HEK293T (cell line): ENCODE measurements at regions not wholly inside any gene's neighbourhood (a gene's known extent, or its start where the extent isn't known, plus 50 kb on each side); places are given as distances from the start of the nearest gene placed in this dataset.

Source experiments
- CTCF ChIA-PET: fragments of 350-600 bp; formaldehyde crosslinking; extraction: SDS; loops from one replicate; lab custom pipeline; 2021; ENCODE audit warnings: antibody characterized with exemption, inconsistent platforms; lab: Yijun Ruan, JAX
- POLR2A ChIA-PET: fragments of 350-600 bp; formaldehyde crosslinking; extraction: SDS; loops from one replicate; lab custom pipeline; 2020; ENCODE audit warnings: antibody characterized with exemption, inconsistent platforms; lab: Yijun Ruan, JAX
- DNase-seq: peaks from one replicate; pipeline ENCODE4 v3.0.0; 2012; ENCODE audit warnings: mixed read lengths; ENCODE audit errors: extremely low spot score
- ARNT ChIP-seq: fragments of 450-650 bp; IDR thresholded peaks from 2 replicates; pipeline ENCODE4 v1.6.1; 2017; ENCODE audit warnings: mild to moderate bottlenecking
- BHLHE40 ChIP-seq: fragments of 450-650 bp; IDR thresholded peaks from 2 replicates; pipeline ENCODE4 v1.6.1; 2016; ENCODE audit warnings: mild to moderate bottlenecking, moderate library complexity, borderline replicate concordance
- CTBP1 ChIP-seq: fragments of 450-650 bp; IDR thresholded peaks from 2 replicates; pipeline ENCODE4 v1.6.1; 2016; ENCODE audit warnings: borderline replicate concordance
- ELF4 ChIP-seq: fragments of 450-650 bp; IDR thresholded peaks from 2 replicates; pipeline ENCODE4 v1.6.1; 2017; ENCODE audit warnings: antibody characterized with exemption
- FOXA1 ChIP-seq: fragments of 450-650 bp; IDR thresholded peaks from 2 replicates; pipeline ENCODE4 v1.6.1; 2016; ENCODE audit warnings: mild to moderate bottlenecking
- FOXK2 ChIP-seq: fragments of 450-650 bp; IDR thresholded peaks from 2 replicates; pipeline ENCODE4 v1.6.1; 2016; ENCODE audit warnings: mild to moderate bottlenecking
- FOXM1 ChIP-seq: fragments of 450-650 bp; IDR thresholded peaks from 2 replicates; pipeline ENCODE4 v1.6.1; 2017; ENCODE audit warnings: mild to moderate bottlenecking, borderline replicate concordance
- HDGF ChIP-seq: fragments of 450-650 bp; IDR thresholded peaks from 2 replicates; pipeline ENCODE4 v1.6.1; 2017; ENCODE audit warnings: antibody characterized with exemption, borderline replicate concordance
- L3MBTL2 ChIP-seq: fragments of 450-650 bp; conservative IDR thresholded peaks from 2 replicates; pipeline ENCODE4 v1.6.1; 2016; ENCODE audit warnings: mild to moderate bottlenecking
- LEF1 ChIP-seq: fragments of 450-650 bp; IDR thresholded peaks from 2 replicates; pipeline ENCODE4 v1.6.1; 2017; ENCODE audit warnings: mild to moderate bottlenecking, borderline replicate concordance
- NFRKB ChIP-seq: fragments of 450-650 bp; IDR thresholded peaks from 2 replicates; pipeline ENCODE4 v1.6.1; 2016; ENCODE audit warnings: mild to moderate bottlenecking, moderate library complexity
- PKNOX1 ChIP-seq: fragments of 450-650 bp; IDR thresholded peaks from 2 replicates; pipeline ENCODE4 v1.6.1; 2016
- SP1 ChIP-seq: fragments of 450-650 bp; IDR thresholded peaks from 2 replicates; pipeline ENCODE4 v1.6.1; 2017
- SUZ12 ChIP-seq: fragments of 450-650 bp; IDR thresholded peaks from 2 replicates; pipeline ENCODE4 v1.6.1; 2016; ENCODE audit warnings: mild to moderate bottlenecking
- TARDBP ChIP-seq: fragments of 450-650 bp; IDR thresholded peaks from 2 replicates; pipeline ENCODE4 v1.6.1; 2016
- ZNF384 ChIP-seq: fragments of 450-650 bp; IDR thresholded peaks from 2 replicates; pipeline ENCODE4 v1.6.1; 2016

DNA sequence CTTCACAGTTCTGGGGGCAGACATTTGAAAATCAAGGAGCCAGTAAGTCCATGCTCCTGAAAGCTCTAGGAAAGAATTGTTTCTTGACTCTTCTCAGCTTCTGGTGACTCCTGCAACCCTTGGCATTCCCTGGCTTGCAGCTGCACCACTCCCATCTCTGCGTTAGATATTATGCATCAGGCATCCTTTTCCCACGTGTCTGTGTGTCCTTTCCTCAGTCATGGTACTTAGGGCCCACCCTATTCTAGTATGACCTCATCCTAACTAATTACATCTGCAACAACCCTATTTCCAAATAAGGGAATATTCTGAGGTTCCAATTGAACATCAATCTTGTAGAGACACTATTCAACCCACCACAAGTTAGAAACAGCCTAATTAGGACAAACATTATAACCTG lies 931.7 kb upstream of the CHAC2 start:
- CTCF ChIA-PET = no interaction called here

DNA sequence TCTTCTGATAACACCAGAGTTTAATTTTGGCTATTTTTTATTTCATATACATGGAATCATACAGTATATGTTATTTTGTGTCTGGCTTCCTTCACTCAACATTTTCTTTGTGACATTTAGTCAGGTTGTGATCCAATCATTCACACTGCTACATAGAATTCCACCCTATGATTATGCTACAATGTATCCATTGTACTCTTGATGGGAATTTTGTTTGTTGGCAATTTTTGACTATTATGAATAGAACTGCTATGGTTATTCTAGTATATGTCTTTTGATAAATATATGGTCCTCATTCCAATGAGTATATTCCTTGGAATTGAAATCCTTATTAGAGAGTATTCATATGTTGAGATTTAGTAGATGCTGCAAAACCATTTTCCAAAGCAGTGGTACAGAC lies 936.4 kb upstream of the CHAC2 start:
- POLR2A ChIA-PET = no interaction called here
- TF ChIP-seq SUZ12 = no peak
- no peak for TF ChIP-seq ELF4
- no peak for TF ChIP-seq PKNOX1
- no peak for TF ChIP-seq HDGF
- TF ChIP-seq ZNF384 = no peak
- no peak for TF ChIP-seq LEF1
- no peak for TF ChIP-seq BHLHE40
- TF ChIP-seq FOXK2 = no peak
- TF ChIP-seq TARDBP = no peak
- TF ChIP-seq NFRKB = no peak
- no peak for TF ChIP-seq ARNT
- TF ChIP-seq L3MBTL2 = no peak
- no peak for TF ChIP-seq FOXA1
- no peak for TF ChIP-seq SP1
- TF ChIP-seq FOXM1 = no peak
- no peak for TF ChIP-seq CTBP1
- CTCF ChIA-PET = no interaction called here
- no peak for DNase-seq

More for the DNA sequence above, 931.7 kb upstream of the CHAC2 start:
- TF ChIP-seq ELF4 (no peak), FOXA1 (no peak), LEF1 (no peak), ARNT (no peak), NFRKB (no peak), BHLHE40 (no peak), HDGF (no peak), ZNF384 (no peak), TARDBP (no peak), SP1 (no peak)
- POLR2A ChIA-PET = no interaction called here
- DNase-seq = no peak

DNA sequence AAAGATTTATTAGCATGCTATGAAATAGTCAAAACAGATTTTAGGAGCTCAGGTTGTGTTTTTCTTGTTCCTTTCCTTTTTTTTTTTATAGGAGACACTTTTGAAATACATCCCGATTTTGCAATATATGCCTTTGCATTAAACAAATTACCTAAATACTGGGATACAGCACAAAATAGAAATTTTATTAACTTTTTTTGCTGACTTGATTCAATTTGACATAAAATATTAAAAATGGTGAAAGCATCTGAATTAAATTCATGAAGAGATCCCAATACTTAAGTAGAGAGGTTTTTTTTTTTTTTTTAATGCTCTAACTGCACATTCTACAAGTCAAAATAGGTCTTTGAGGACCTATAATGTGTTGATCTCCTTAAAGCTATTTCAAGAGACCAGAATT lies 939.5 kb upstream of the CHAC2 start:
- TF ChIP-seq FOXA1 (no peak), SP1 (no peak), ZNF384 (no peak), ARNT (no peak), CTBP1 (no peak), FOXM1 (no peak), NFRKB (no peak), HDGF (no peak), FOXK2 (no peak), BHLHE40 (no peak), L3MBTL2 (no peak), PKNOX1 (no peak), ELF4 (no peak), SUZ12 (no peak), LEF1 (no peak), TARDBP (no peak)
- no peak for DNase-seq
- ChIA-PET CTCF (no interaction called here), POLR2A (no interaction called here)

DNA sequence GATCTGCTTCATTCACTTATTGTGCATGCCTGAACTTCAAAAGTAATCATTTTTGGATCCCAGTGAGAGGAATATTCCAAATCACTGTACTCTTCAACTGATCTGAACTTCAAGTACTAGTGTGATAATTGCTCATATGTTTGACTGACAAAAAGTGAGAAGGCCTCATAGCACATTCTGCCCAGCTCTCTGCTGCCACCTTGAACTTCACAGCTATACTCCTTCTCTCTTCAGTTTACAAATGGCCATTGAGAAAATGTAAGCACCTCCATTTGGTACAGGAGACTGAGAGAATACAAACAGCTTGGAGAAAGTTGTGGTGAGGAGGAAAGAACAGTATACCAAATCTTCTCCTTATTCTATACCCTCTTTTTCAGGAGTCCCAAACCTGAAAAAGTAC lies 946.0 kb upstream of the CHAC2 start:
- CTCF ChIA-PET = no interaction called here
- DNase-seq = no peak
- TF ChIP-seq CTBP1 (no peak), SUZ12 (no peak), FOXM1 (no peak), TARDBP (no peak), SP1 (no peak), HDGF (no peak), ZNF384 (no peak), BHLHE40 (no peak), FOXK2 (no peak), NFRKB (no peak), LEF1 (no peak), PKNOX1 (no peak), FOXA1 (no peak), ARNT (no peak), L3MBTL2 (no peak), ELF4 (no peak)
- POLR2A ChIA-PET = no interaction called here

- POLR2A ChIA-PET = no interaction called here
- TF ChIP-seq SUZ12 (no peak), TARDBP (no peak), FOXK2 (no peak)
- CTCF ChIA-PET = no interaction called here
- no peak for DNase-seq
These were observed 948.6 kb upstream of the CHAC2 start for GRCh38 chr2:52818958-52819357.

DNA sequence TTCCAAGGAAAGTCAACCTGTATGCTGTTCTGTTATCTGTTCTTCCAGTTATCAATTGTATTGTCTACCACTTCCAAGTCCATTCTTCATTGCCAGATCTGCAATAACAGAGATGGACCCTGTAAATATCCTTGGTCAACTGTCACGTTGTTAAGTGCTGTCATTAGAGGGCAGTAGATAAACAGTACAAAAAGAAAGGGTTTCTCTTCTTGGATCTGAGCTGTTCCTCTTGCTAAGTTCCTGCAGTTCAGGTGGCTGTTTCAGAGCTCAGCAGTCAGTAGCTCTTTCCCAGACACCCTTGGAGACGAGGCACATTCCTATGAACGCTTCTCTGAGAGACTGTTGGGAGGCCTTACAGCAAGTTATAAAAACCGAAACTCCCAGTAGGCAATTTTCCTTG lies 957.1 kb upstream of the CHAC2 start:
- DNase-seq = peak; percentile 2
- POLR2A ChIA-PET = no interaction called here
- TF ChIP-seq ZNF384 (no peak), NFRKB (no peak), CTBP1 (no peak), FOXM1 (no peak), ELF4 (no peak), FOXK2 (no peak), FOXA1 (no peak), L3MBTL2 (no peak), TARDBP (no peak), PKNOX1 (no peak), LEF1 (no peak), SUZ12 (no peak), SP1 (no peak)
- CTCF ChIA-PET = no interaction called here
